Suprapubic skin (tissue), 4 donors: ENCODE measurements at regions not wholly inside any gene's neighbourhood (a gene's known extent, or its start where the extent isn't known, plus 50 kb on each side); places are given as distances from the start of the nearest gene placed in this dataset.

Source experiments
- DNase-seq, 2 donors: peaks; one replicate each; pipeline ENCODE4 v3.0.0-alpha.2; 2019; ENCODE audit warnings: low spot score in 2 of 2
- H3K27ac ChIP-seq: fragments of 200-600 bp; sonication (generic); one replicate; pipeline ENCODE4 v1.5.1; 2019
- H3K27me3 ChIP-seq: fragments of 200-600 bp; sonication (generic); one replicate; pipeline ENCODE4 v1.5.1; 2019
- H3K36me3 ChIP-seq: fragments of 200-600 bp; sonication (generic); one replicate; pipeline ENCODE4 v1.5.1; 2019
- H3K4me1 ChIP-seq: fragments of 200-600 bp; sonication (generic); one replicate; pipeline ENCODE4 v1.5.1; 2019
- H3K4me3 ChIP-seq: fragments of 200-600 bp; sonication (generic); one replicate; pipeline ENCODE4 v1.5.1; 2019; ENCODE audit warnings: mild to moderate bottlenecking
- H3K9me3 ChIP-seq: fragments of 200-600 bp; sonication (generic); one replicate; pipeline ENCODE4 v1.5.1; 2019
- CTCF ChIP-seq, 2 donors: fragments of 200-600 bp in 1 of 2; fragments of 450-650 bp in 1 of 2; sonication (generic) in 1 of 2; IDR thresholded peaks; one replicate each; pipeline ENCODE4 v1.5.1; 2016 to 2019; ENCODE audit warnings: antibody characterized with exemption in 2 of 2, mild to moderate bottlenecking in 1 of 2, moderate library complexity in 1 of 2
- EP300 ChIP-seq: sonication (generic); formaldehyde crosslinking; IDR thresholded peaks from one replicate; pipeline ENCODE4 v1.6.1; 2017; ENCODE audit warnings: antibody characterized with exemption
- POLR2A ChIP-seq, 2 donors: fragments of 450-650 bp; IDR thresholded peaks; one replicate each; pipeline ENCODE4 v1.6.1; 2017; ENCODE audit warnings: antibody characterized with exemption in 2 of 2, mild to moderate bottlenecking in 2 of 2, moderate library complexity in 2 of 2
- POLR2AphosphoS5 ChIP-seq, 3 donors: sonication (generic); formaldehyde crosslinking; IDR thresholded peaks; one replicate each; pipeline ENCODE4 v1.6.1; 2017; ENCODE audit warnings: antibody characterized with exemption in 3 of 3
- WGBS: methylation state at CpG from one replicate; pipeline ENCODE4 v1.1.5; 2018; 5-methylcytosine and 5-hydroxymethylcytosine counted together

GRCh38 chr16:88326611-88327485 is 55.9 kb upstream of the ZNF469 start:
- 94% methylated on average over 21 of the region's 28 CpGs for WGBS
- Histone ChIP-seq H3K9me3 (no peaks in the 10 kb centered on the region), H3K36me3 (no peaks in the 10 kb centered on the region), H3K4me3 (no peak overlapping the region), H3K27me3 (no peaks in the 10 kb centered on the region), H3K27ac (no peak overlapping the region), H3K4me1 (peaks cover 1% of the 10 kb centered on the region)
- TF ChIP-seq EP300 (no peak), POLR2AphosphoS5 (IDR thresholded peaks at IDR 0.05) (no peak), CTCF (IDR thresholded peaks at IDR 0.05) (no peak), POLR2A (IDR thresholded peaks at IDR 0.05) (no peak)
- DNase-seq, result no peak

GRCh38 chr16:88327561-88328312 is 55.0 kb upstream of the ZNF469 start:
- WGBS, result 77% methylated on average over 11 of the region's 36 CpGs

GRCh38 chr16:88328313-88328980 is 54.3 kb upstream of the ZNF469 start:
- 87% methylated on average over 13 of the region's 22 CpGs for WGBS
- DNase-seq, result no peak
- Histone ChIP-seq H3K9me3 (no peaks in the 10 kb centered on the region), H3K4me3 (no peak overlapping the region), H3K4me1 (peaks cover 15% of the 10 kb centered on the region), H3K27me3 (no peaks in the 10 kb centered on the region), H3K27ac (no peak overlapping the region), H3K36me3 (no peaks in the 10 kb centered on the region)
- TF ChIP-seq EP300, result no peak
- TF ChIP-seq POLR2A (IDR thresholded peaks at IDR 0.05), result no peak
- TF ChIP-seq POLR2AphosphoS5 (IDR thresholded peaks at IDR 0.05), result no peak
- no peak for TF ChIP-seq CTCF (IDR thresholded peaks at IDR 0.05)

More at GRCh38 chr16:88327561-88328312, 55.0 kb upstream of the ZNF469 start:
- H3K27ac ChIP-seq, result no peak overlapping the region
- H3K9me3 ChIP-seq, result no peaks in the 10 kb centered on the region
- H3K4me3 ChIP-seq, result no peak overlapping the region
- peaks cover 10% of the 10 kb centered on the region for H3K4me1 ChIP-seq
- H3K27me3 ChIP-seq, result no peaks in the 10 kb centered on the region
- H3K36me3 ChIP-seq, result no peaks in the 10 kb centered on the region
- TF ChIP-seq POLR2AphosphoS5 (IDR thresholded peaks at IDR 0.05), result no peak
- no peak for TF ChIP-seq EP300
- no peak for TF ChIP-seq CTCF (IDR thresholded peaks at IDR 0.05)
- no peak for TF ChIP-seq POLR2A (IDR thresholded peaks at IDR 0.05)
- no peak for DNase-seq

- Histone ChIP-seq H3K9me3 (no peaks in the 10 kb centered on the region), H3K27ac (no peak overlapping the region), H3K4me1 (peaks cover 17% of the 10 kb centered on the region), H3K36me3 (no peaks in the 10 kb centered on the region), H3K27me3 (no peaks in the 10 kb centered on the region), H3K4me3 (no peak overlapping the region)
- no peak for DNase-seq
- WGBS, result 81% methylated on average over 17 of the region's 25 CpGs
- TF ChIP-seq POLR2A (IDR thresholded peaks at IDR 0.05) (no peak), POLR2AphosphoS5 (IDR thresholded peaks at IDR 0.05) (no peak), EP300 (no peak), CTCF (IDR thresholded peaks at IDR 0.05) (no peak)
These were observed 52.7 kb upstream of the ZNF469 start for GRCh38 chr16:88329726-88330700.
